Ecto neural progenitor cell (in vitro differentiated cells): ENCODE measurements at regions not wholly inside any gene's neighbourhood (a gene's known extent, or its start where the extent isn't known, plus 50 kb on each side); places are given as distances from the start of the nearest gene placed in this dataset.
"Not testable (repeated sequence)": the region's sequence is repeated elsewhere in the genome, so short reads cannot be mapped to it uniquely, and the experiment has no call there.

Source experiments
- DNase-seq: peaks from one replicate; pipeline ENCODE4 v3.0.0-alpha.2; 2018; ENCODE audit warnings: low spot score

GRCh38 chr17:31621566-31621965 is 230.1 kb downstream of the RAB11FIP4 start:
- DNase-seq: no peak

GRCh38 chr17:31611053-31611452 is 219.6 kb downstream of the RAB11FIP4 start:
- DNase-seq: not testable (repeated sequence)

- DNase-seq: no peak
Observed at GRCh38 chr17:31609996-31610910, 218.8 kb downstream of the RAB11FIP4 start.

- no peak for DNase-seq
Observed at GRCh38 chr17:31609331-31609730, 217.9 kb downstream of the RAB11FIP4 start.

- no peak for DNase-seq
Observed at GRCh38 chr17:31608659-31609254, 217.3 kb downstream of the RAB11FIP4 start.

GRCh38 chr17:31605761-31606160 is 214.3 kb downstream of the RAB11FIP4 start:
- no peak for DNase-seq

GRCh38 chr17:31604936-31605335 is 213.5 kb downstream of the RAB11FIP4 start:
- no peak for DNase-seq

GRCh38 chr17:31600144-31600543 is 208.7 kb downstream of the RAB11FIP4 start:
- not testable (repeated sequence) for DNase-seq

GRCh38 chr17:31598921-31599571 is 207.6 kb downstream of the RAB11FIP4 start:
- no peak for DNase-seq

GRCh38 chr17:31598399-31598782 is 206.9 kb downstream of the RAB11FIP4 start:
- no peak for DNase-seq

- no peak for DNase-seq
Observed at GRCh38 chr17:31597646-31598398, 206.3 kb downstream of the RAB11FIP4 start.

GRCh38 chr17:31596382-31597323 is 205.2 kb downstream of the RAB11FIP4 start:
- no peak for DNase-seq

- DNase-seq: no peak
Observed at GRCh38 chr17:31595666-31596381, 204.3 kb downstream of the RAB11FIP4 start.

GRCh38 chr17:31595076-31595475 is 203.6 kb downstream of the RAB11FIP4 start:
- DNase-seq: no peak

- DNase-seq: no peak
Observed at GRCh38 chr17:31594416-31594815, 202.9 kb downstream of the RAB11FIP4 start.

- no peak for DNase-seq
Observed at GRCh38 chr17:31593806-31594205, 202.3 kb downstream of the RAB11FIP4 start.

- no peak for DNase-seq
Observed at GRCh38 chr17:31591924-31592323, 200.4 kb downstream of the RAB11FIP4 start.

- no peak for DNase-seq
Observed at GRCh38 chr17:31588512-31588911, 197.0 kb downstream of the RAB11FIP4 start.

- no peak for DNase-seq
Observed at GRCh38 chr17:31588034-31588433, 196.6 kb downstream of the RAB11FIP4 start.
